ENCODE measurements at regions not wholly inside any gene's neighbourhood (a gene's known extent, or its start where the extent isn't known, plus 50 kb on each side); places are given as distances from the start of the nearest gene placed in this dataset.
"Not testable (repeated sequence)": the region's sequence is repeated elsewhere in the genome, so short reads cannot be mapped to it uniquely, and the experiment has no call there.

- Mint-ChIP-seq H3K27ac (no peak overlapping the region), H3K36me3 (no peaks in the 10 kb centered on the region), H3K27me3 (no peaks in the 10 kb centered on the region), H3K4me1 (no peaks in the 10 kb centered on the region), H3K4me3 (no peak overlapping the region), H3K9me3 (no peaks in the 10 kb centered on the region)
- DNase-seq: no peak
- no peak for ATAC-seq (replicated peaks)
Observed at GRCh38 chr4:54581807-54582206, 76.0 kb upstream of the KIT start.

- no peaks in the 10 kb centered on the region for H3K36me3 Mint-ChIP-seq
- H3K27ac Mint-ChIP-seq: no peak overlapping the region
- no peak overlapping the region for H3K4me3 Mint-ChIP-seq
- DNase-seq (no peak), ATAC-seq (replicated peaks) (no peak)
- no peaks in the 10 kb centered on the region for H3K27me3 Mint-ChIP-seq
- no peaks in the 10 kb centered on the region for H3K4me1 Mint-ChIP-seq
- no peaks in the 10 kb centered on the region for H3K9me3 Mint-ChIP-seq
Observed at GRCh38 chr4:54585321-54586000, 72.3 kb upstream of the KIT start.

- no peak for ATAC-seq (replicated peaks)
- Mint-ChIP-seq H3K4me3 (no peak overlapping the region), H3K27ac (no peak overlapping the region), H3K9me3 (no peaks in the 10 kb centered on the region), H3K36me3 (no peaks in the 10 kb centered on the region), H3K4me1 (no peaks in the 10 kb centered on the region), H3K27me3 (peaks cover 0 to 4% of the 10 kb centered on the region in 2 donors)
- no peak for DNase-seq
Observed at GRCh38 chr4:54586320-54586955, 71.3 kb upstream of the KIT start.

- Mint-ChIP-seq H3K27me3 (peaks cover 0 to 4% of the 10 kb centered on the region in 2 donors), H3K4me3 (no peak overlapping the region), H3K36me3 (no peaks in the 10 kb centered on the region), H3K9me3 (no peaks in the 10 kb centered on the region), H3K4me1 (no peaks in the 10 kb centered on the region), H3K27ac (no peak overlapping the region)
- no peak for DNase-seq
- no peak for ATAC-seq (replicated peaks)
Observed at GRCh38 chr4:54587107-54587891, 70.5 kb upstream of the KIT start.

GRCh38 chr4:54588404-54588803, 69.4 kb upstream of the KIT start:
- ATAC-seq (replicated peaks) (no peak), DNase-seq (no peak)
- Mint-ChIP-seq H3K9me3 (no peaks in the 10 kb centered on the region), H3K27ac (no peak overlapping the region), H3K27me3 (peaks cover 0 to 4% of the 10 kb centered on the region in 2 donors), H3K4me3 (no peak overlapping the region), H3K4me1 (no peaks in the 10 kb centered on the region), H3K36me3 (no peaks in the 10 kb centered on the region)

- Mint-ChIP-seq H3K36me3 (no peaks in the 10 kb centered on the region), H3K27ac (no peak overlapping the region), H3K4me3 (no peak overlapping the region), H3K4me1 (no peaks in the 10 kb centered on the region), H3K9me3 (no peaks in the 10 kb centered on the region), H3K27me3 (peaks cover 0 to 4% of the 10 kb centered on the region in 2 donors)
- ATAC-seq (replicated peaks) (no peak), DNase-seq (no peak)
Observed at GRCh38 chr4:54589586-54589985, 68.2 kb upstream of the KIT start.

- Mint-ChIP-seq H3K27me3 (peaks cover 0 to 4% of the 10 kb centered on the region in 2 donors), H3K36me3 (no peaks in the 10 kb centered on the region), H3K9me3 (peaks cover 0 to 1% of the 10 kb centered on the region in 2 donors), H3K4me1 (no peaks in the 10 kb centered on the region), H3K4me3 (no peak overlapping the region), H3K27ac (no peak overlapping the region)
- DNase-seq (no peak), ATAC-seq (replicated peaks) (no peak)
Observed at GRCh38 chr4:54593795-54594322, 63.9 kb upstream of the KIT start.

GRCh38 chr4:54596201-54596600, 61.6 kb upstream of the KIT start:
- H3K4me3 Mint-ChIP-seq: no peak overlapping the region
- no peaks in the 10 kb centered on the region for H3K36me3 Mint-ChIP-seq
- no peak for ATAC-seq (replicated peaks)
- DNase-seq: no peak
- peaks cover 0 to 1% of the 10 kb centered on the region in 2 donors for H3K9me3 Mint-ChIP-seq
- no peaks in the 10 kb centered on the region for H3K4me1 Mint-ChIP-seq
- H3K27me3 Mint-ChIP-seq: no peaks in the 10 kb centered on the region
- H3K27ac Mint-ChIP-seq: no peak overlapping the region

- not testable (repeated sequence) for DNase-seq; ATAC-seq (replicated peaks); H3K27me3 Mint-ChIP-seq; H3K9me3 Mint-ChIP-seq; H3K36me3 Mint-ChIP-seq; H3K4me3 Mint-ChIP-seq; H3K4me1 Mint-ChIP-seq; H3K27ac Mint-ChIP-seq
Observed at GRCh38 chr4:54597678-54598077, 60.1 kb upstream of the KIT start.

- not testable (repeated sequence) for H3K4me3 Mint-ChIP-seq; H3K27ac Mint-ChIP-seq; H3K36me3 Mint-ChIP-seq; DNase-seq; H3K27me3 Mint-ChIP-seq; H3K9me3 Mint-ChIP-seq; H3K4me1 Mint-ChIP-seq; ATAC-seq (replicated peaks)
Observed at GRCh38 chr4:54602175-54602574, 55.6 kb upstream of the KIT start.

GRCh38 chr4:54607067-54607466, 50.7 kb upstream of the KIT start:
- H3K27me3 Mint-ChIP-seq: no peaks in the 10 kb centered on the region
- H3K27ac Mint-ChIP-seq: no peak overlapping the region
- ATAC-seq (replicated peaks) (no peak), DNase-seq (no peak)
- H3K36me3 Mint-ChIP-seq: no peaks in the 10 kb centered on the region
- no peak overlapping the region for H3K4me3 Mint-ChIP-seq
- H3K9me3 Mint-ChIP-seq: no peaks in the 10 kb centered on the region
- H3K4me1 Mint-ChIP-seq: no peaks in the 10 kb centered on the region

GRCh38 chr4:54607521-54607920, 50.2 kb upstream of the KIT start:
- Mint-ChIP-seq H3K9me3 (no peaks in the 10 kb centered on the region), H3K4me1 (no peaks in the 10 kb centered on the region), H3K27me3 (no peaks in the 10 kb centered on the region), H3K27ac (no peak overlapping the region), H3K4me3 (no peak overlapping the region), H3K36me3 (no peaks in the 10 kb centered on the region)
- ATAC-seq (replicated peaks) (no peak), DNase-seq (no peak)

Data from stimulated activated naive B cell treated with anti-CD40 and anti-IgM and Interleukin-4, amounts not matched to agents 10 μg/mL and 1 μg/mL and 100 μg/mL, for 72 hours (primary cell).